Lower leg skin (tissue), 4 donors: ENCODE measurements at regions not wholly inside any gene's neighbourhood (a gene's known extent, or its start where the extent isn't known, plus 50 kb on each side); places are given as distances from the start of the nearest gene placed in this dataset.
"Not testable (repeated sequence)": the region's sequence is repeated elsewhere in the genome, so short reads cannot be mapped to it uniquely, and the experiment has no call there.

ENCODE experiments used
- DNase-seq, 2 donors: peaks; one replicate each; pipeline ENCODE4 v3.0.0-alpha.2; 2019; ENCODE audit warnings: low spot score in 2 of 2
- H3K4me3 ChIP-seq: fragments of 200-600 bp; sonication (generic); 2 replicates; pipeline ENCODE4 v1.5.1; 2017; ENCODE audit warnings: mild to moderate bottlenecking, low read depth; ENCODE audit not compliant: poor library complexity, severe bottlenecking
- CTCF ChIP-seq, 3 donors: fragments of 450-650 bp; IDR thresholded peaks; one replicate each; pipeline ENCODE4 v1.5.1; 2016; ENCODE audit warnings: antibody characterized with exemption in 3 of 3, mild to moderate bottlenecking in 3 of 3, moderate library complexity in 2 of 3
- POLR2A ChIP-seq, 2 donors: fragments of 450-650 bp; IDR thresholded peaks; one replicate each; pipeline ENCODE4 v1.6.1; 2016 to 2017; ENCODE audit warnings: antibody characterized with exemption in 2 of 2, mild to moderate bottlenecking in 1 of 2, moderate library complexity in 1 of 2
- WGBS, 2 donors: methylation state at CpG; one replicate each; pipeline ENCODE4 v1.1.5; 2018; 5-methylcytosine and 5-hydroxymethylcytosine counted together
- intact Hi-C: fragments of 100-400 bp; cut with DNase I; formaldehyde crosslinking; loops from one replicate; pipeline ENCODE4 v1.15.0; 2023; ENCODE audit warnings: low total_unique reads

DNA sequence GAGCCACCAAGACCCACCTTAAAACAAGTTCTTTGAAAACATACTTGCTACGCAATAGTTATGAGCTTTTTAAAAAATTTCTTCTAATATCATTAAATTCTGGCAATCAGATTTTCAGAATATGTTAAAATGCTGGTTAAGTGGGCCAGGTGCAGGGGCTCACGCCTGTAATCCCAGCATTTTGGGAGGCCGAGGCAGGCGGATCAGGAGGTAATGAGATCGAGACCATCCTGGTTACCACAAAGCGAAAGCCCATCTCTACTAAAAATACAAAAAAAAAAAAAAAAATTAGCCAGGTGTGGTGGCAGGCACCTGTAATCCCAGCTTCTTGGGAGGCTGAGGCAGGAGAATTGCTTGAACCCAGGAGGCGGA is 4751.6 kb upstream of the OR11H1 start:
- H3K4me3 ChIP-seq, DNase-seq, intact Hi-C loops: not testable (repeated sequence)
- 50 to 56% methylated on average over 7 of the region's 7 CpGs for WGBS, 2 donors

- WGBS, 2 donors: 73 to 76% methylated on average over 11 of the region's 11 CpGs
- H3K4me3 ChIP-seq, DNase-seq, intact Hi-C loops: not testable (repeated sequence)
Observed at GRCh38 chr22:10777733-10778132, 4750.3 kb upstream of the OR11H1 start.

- no peak for TF ChIP-seq CTCF (IDR thresholded peaks at IDR 0.05)
- no peak for TF ChIP-seq POLR2A (IDR thresholded peaks at IDR 0.05)
- no peak for DNase-seq
- WGBS, 2 donors: 45 to 52% methylated on average over 8 of the region's 8 CpGs
- intact Hi-C loops: no loop called here
- no peak overlapping the region for H3K4me3 ChIP-seq
Observed at GRCh38 chr22:10778296-10778814, 4749.6 kb upstream of the OR11H1 start.

- DNase-seq, intact Hi-C loops, H3K4me3 ChIP-seq: not testable (repeated sequence)
- 65 to 66% methylated on average over 6 of the region's 6 CpGs for WGBS, 2 donors
Observed at GRCh38 chr22:10779200-10779599, 4748.8 kb upstream of the OR11H1 start.

DNA sequence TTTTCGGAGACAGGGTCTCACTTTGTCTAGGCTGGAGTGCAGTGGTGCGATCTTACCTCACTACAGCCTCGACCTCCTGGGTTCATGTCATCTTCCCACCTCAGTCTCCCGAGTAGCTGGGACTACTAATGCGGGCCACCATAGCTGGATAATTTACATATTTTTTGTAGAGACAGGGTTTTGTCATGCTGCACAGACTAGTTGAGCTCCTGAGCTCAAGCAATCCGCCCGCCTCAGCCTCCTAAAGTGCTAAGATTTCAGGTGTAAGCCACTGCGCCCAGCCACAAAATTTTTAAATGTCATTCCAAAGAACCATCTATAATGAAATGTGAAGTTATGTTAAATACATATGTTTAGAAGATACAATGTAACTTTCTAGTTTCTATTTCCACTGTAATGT is 4747.7 kb upstream of the OR11H1 start:
- intact Hi-C loops: no loop called here
- TF ChIP-seq POLR2A (IDR thresholded peaks at IDR 0.05) (no peak), CTCF (IDR thresholded peaks at IDR 0.05) (no peak)
- DNase-seq: no peak
- no peak overlapping the region for H3K4me3 ChIP-seq
- 60 to 65% methylated on average over 8 of the region's 8 CpGs for WGBS, 2 donors

GRCh38 chr22:10781571-10782403 is 4746.2 kb upstream of the OR11H1 start:
- 69 to 75% methylated on average over 10 of the region's 10 CpGs for WGBS, 2 donors
- intact Hi-C loops: no loop called here
- DNase-seq: no peak
- no peak overlapping the region for H3K4me3 ChIP-seq
- TF ChIP-seq POLR2A (IDR thresholded peaks at IDR 0.05): no peak
- no peak for TF ChIP-seq CTCF (IDR thresholded peaks at IDR 0.05)
